ENCODE measurements at regions not wholly inside any gene's neighbourhood (a gene's known extent, or its start where the extent isn't known, plus 50 kb on each side); places are given as distances from the start of the nearest gene placed in this dataset.

DNA sequence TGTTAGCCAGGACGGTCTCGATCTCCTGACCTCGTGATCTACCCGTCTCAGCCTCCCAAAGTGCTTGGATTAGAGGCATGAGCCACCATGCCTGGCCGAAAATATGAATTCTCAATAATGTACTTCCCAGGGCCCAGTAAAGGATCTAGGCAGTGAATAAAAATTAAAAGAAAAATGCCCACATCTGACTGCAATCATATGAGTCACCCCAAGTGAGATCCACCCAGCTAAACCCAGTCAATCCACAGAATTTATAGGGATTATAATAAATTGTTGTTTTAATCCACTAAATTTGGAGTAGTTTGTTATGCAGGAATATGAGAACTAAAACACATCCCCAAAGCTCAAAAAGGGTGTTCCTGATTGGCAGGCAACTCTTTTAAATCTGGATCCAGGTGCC, 93.5 kb upstream of the STK39 start:
- DNase-seq: no peak

DNA sequence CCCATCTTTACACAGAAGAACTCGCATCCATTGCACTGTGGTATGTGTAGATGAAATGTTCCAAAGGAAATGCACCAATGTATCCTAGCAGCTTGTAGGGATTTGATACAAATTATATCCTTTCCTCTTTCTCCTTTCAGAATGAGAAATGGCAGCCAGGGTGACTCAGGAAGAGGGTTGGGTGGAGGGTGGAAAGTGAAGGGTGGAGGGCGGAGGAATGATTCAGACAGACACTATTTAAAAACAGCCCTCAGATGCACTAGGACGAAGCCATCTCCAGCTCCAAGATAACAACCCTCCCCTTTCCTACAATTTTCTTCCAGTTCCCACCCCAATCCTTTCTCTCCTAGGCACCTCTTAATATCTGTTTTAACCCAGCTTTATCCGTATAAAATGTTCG, 96.2 kb upstream of the STK39 start:
- DNase-seq: no peak

DNA sequence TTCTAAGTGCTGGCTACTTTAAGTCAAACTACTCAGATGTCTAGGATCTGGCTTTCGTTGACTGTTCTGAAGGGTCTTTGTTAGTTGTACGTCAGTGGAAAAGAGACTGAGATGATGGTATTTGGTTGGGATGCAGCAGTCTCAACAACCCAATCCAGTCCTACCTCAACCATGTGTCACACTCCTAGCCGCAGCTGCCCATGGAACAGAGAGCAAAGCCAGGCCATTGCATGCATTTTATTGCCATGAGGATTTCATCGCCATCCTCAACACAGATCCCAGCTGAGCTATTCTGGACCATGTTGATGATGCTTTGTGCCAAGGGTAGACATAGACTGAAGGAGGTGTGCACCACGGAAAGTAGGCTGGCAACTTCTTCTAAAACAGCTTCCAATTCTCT, 97.3 kb upstream of the STK39 start:
- no peak for DNase-seq

DNA sequence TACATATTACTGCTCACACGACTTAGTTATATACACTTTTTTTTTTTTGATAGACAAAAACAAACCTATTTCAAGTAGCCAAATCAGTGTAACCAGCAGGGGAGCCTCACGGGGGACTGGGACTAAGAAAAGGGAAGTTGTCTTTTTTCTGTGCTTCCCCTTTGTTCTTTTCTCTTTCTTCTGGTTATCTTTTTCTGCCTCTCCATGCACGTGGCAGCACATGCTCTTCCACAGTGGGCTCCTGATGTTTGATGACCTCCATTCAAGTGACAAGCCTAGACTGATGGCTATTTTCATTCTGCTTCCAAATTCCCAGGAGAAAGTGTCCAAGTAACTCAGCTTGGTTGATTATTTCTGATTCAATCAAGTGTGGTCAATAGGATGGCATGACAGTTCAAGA, 98.2 kb upstream of the STK39 start:
- no peak for DNase-seq

DNA sequence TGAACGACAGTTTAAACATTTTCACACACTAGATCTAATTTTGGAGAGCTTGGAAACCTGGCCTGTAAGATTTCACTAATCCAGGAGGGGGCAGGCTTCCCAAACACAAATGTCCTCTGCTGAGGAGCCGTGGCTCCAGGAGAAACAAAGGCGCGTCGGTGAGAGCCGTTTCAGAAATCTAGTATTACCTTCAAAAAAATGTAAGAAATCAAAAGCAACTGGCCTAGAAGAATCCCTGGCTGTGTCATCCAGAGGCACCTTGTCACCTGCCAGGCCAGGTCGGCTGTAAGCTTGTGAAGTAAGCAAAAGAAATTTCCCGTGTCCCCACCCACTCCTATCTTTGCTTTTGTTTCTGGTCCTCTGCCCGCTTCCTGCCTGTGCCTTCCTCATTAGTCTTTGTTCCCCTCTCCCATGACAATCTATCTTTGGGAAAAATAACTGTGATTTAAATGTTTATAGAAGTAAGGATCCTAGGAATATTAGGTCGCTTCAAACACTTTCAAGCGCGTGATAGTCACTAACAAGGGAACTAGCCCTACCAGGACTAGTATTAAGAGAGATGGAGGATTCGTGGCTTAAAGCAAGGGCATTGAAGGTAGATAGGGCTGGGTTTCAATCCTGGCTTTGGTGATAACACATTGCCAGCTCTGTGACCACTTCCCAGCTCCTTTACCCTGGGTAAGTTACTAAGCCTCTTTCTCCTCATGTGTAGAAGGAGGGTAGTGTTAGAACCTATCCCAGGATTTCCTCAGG, 99.5 kb upstream of the STK39 start:
- peak; percentile 77 for DNase-seq

DNA sequence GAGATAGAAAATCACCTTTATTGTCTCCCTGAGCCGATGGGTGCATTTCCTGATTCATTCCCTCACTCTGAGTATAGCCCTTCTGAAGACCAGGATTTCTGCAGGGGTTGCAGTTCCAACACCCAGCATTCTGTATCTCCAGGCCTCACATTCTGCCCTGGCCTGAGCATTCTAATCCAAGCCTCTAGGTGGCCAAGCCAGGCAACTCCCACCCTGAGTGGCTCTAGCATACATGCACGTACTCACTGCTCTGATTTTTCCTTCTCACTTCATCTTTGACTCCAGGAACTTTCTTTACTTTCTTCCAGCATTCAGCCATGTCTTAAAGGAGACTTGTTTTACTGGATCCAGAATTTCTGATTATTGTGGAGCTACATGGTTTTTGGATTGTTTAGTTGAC, 100.7 kb upstream of the STK39 start:
- DNase-seq: peak; percentile 74

DNA sequence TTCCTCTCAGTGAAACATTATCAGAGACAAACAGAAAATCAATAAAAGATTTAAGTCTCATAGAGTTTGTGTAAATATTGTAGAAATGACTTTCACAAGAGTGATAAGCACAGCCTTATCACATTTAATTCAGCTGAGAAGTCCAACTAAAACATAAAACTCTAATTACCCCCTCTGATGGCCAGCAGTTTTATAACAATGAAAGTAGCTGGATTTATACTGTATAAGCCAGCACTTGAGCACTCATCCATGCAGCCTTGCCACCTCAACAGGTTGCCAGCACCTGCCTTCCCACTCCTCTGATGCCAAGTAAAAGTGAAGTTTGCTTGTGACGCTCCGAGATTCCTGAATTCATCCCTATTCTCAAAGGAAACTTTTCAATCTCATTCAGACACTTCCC, 103.0 kb upstream of the STK39 start:
- DNase-seq: peak; percentile 37

DNA sequence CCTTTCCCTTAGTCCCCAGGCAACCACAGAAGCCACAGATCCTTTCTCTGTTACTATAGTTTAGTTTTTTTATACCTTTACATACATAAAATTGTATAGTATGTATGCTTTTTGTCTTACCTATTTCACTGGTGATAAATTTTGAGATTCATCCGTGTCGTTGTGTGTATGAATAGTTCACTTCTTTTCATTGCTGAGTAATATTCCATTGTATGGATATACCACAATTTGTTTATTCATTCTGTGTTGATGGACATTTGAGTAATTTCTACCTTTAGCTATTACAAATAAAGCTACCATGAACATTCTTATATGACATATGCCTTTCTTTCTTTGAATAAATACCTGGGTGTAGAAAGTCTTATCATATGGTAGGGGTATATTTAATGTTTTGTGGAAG, 102.8 kb upstream of the CERS6 start:
- no peak for DNase-seq

DNA sequence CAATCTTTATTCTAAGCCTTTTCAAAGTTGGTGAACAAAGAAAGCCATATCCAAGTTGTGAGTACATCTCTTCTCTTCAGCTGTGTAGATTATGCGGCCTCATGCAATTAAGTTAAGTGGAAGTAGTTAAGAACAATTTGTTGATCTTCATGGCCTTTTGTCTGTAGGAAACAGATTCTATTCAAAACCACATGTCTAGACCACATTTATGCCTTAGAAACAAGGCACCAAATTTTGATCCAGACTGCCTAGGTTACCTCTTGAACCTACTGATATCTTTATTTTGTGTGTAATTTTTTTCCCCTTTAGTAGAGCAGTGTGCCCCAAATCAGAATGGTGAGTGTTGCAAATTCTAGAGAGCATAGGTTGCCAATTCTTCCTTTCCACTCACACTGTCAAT, 101.6 kb upstream of the CERS6 start:
- peak; percentile 19 for DNase-seq

DNA sequence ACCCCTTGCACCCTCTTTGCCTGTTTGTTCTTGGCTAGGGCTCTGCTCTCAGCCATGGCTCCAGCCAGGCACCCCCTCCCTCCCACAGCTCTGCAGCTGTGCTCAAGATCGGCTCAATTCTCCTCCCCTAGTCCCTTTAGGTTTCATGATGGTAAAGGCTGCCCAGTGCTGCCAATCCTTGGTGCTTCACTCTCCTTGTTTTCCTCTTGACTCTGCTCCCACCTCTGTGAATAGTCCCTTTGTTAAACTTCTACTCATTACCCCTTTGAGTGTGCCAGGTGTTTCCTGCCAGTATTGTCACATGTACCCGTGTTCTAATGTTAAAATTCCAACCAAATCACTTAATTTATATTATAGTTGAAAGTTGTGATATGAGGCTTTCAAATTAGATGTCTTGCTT, 101.0 kb upstream of the CERS6 start:
- peak; percentile 65 for DNase-seq

DNA sequence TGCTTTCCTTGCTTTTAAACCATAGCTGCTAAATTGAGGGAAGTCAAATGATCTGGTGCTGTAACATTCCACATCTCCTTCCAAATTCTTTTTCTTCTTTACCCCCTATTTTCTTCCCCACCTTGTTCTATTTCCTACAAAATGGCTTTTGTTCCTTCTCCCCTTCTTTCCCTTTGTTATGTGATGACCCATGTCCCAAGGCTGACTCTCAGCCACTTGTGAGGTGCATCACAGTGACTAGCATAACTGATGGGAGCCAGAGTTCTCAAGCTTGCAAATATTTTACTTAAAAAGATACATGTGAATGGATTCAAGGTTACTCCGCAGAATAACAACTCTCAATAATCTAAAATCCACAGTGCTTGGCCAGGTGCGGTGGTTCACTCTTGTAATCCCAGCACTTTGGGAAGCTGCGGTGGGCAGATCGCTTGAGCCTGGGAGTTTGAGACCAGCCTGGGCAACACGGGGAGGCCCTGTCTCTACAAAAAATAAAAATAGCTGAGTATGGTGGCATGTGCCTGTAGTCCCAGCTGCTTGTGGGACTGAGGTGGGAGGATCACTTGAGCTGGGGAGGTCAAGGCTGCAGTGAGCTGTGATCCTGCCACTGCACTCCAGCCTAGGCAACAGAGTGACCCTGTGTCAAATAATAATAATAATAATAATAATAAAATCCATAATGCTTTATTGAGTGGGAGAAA, 100.1 kb upstream of the CERS6 start:
- DNase-seq: no peak

DNA sequence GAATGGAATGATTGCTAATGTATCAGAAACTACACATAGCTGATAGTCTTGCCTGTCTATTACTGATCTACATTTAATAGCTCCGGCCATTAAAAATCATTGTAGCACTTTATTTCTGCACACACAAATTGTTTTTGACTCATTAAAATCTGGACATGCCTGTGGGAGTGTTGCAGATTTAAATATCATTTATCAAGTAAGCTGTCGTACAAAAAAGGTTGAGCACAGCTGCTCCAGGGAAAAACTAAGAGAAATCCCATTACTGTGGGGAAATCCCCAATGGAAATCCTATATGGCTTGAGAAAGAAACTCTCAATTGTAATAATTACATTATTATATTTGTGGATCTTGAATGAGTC, 99.6 kb upstream of the CERS6 start:
- DNase-seq: peak; percentile 14

DNA sequence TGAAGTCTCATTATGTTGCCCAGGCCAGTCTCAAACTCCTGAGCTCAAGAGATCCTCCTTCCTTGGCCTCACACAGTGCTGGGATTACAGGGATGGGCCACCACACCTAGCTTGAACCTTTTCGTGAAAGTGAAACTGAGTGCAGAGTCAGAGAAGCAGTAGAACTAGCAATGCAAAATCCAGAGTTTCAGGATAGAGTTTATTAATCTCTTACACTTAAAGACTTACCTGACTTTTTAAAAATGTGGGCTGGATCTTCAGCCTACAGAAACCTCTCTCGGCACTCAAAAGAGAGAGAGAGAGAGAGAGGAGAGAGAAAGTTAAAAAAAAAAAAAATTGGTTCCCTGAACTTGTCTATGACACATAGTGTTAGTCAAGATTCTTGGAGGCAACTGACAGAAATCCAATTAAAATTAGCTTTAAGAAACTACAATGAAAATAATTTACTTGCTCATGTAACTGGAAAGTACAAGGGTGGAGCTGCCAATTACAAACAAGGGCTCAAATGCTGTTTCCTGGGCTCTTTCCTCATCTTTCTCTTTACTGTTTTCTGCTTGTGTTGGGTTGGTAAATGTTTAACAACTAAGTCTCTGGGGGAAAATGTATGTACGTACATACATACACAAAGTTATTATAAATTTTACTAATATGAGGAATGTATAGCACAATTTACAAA, 98.1 kb upstream of the CERS6 start:
- no peak for DNase-seq

DNA sequence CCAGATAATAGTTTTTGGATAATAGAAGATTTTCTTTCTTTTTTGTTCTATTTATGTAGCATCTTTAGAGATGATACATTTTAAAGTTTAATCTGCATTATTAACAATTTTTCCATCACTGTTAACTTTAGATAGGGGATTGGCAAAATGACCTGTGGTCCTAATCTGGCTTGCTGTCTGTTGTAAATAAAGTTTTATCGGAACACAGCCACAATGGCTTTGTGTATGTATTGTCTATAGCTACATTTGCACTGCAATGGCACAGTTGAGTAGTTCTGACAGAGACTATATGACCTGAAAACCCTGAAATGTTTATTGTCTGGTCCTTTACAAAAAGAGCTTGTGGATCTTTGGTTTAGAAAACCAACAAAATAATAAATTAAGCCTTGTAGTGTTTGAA, 97.0 kb upstream of the CERS6 start:
- no peak for DNase-seq

DNA sequence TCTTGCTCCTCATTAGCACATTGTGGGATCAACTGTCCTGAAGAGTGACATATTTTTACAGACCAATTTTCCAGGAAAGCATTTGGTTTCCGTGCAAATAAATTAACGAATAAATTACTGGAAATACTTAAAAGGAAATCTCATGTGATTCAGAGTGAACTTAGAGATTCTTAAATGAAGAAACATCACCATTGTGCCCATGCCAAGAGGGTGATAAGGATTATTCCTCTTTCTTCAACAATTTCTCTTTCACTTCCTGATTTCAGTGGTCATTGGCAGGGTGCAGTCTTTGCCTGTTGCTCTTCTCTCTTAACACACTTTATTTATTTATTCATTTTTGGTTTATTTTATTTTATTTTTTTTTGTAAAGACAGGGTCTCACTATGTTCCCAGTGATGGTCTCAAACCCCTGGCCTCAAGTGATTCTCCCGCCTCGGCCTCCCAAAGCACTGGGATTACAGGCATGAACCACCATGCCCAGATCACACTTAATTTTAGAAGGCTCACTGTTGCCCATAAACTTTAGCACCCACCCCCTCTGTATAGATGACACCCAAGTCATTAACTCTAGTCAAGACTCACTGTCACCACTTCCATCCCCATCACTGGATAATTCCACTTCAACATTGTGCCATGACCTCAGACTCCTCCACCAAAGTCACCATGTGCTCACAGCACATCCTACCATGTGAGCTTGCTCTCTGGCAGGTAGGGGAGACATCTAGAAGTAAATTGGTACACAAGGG, 92.6 kb upstream of the CERS6 start:
- no peak for DNase-seq

DNA sequence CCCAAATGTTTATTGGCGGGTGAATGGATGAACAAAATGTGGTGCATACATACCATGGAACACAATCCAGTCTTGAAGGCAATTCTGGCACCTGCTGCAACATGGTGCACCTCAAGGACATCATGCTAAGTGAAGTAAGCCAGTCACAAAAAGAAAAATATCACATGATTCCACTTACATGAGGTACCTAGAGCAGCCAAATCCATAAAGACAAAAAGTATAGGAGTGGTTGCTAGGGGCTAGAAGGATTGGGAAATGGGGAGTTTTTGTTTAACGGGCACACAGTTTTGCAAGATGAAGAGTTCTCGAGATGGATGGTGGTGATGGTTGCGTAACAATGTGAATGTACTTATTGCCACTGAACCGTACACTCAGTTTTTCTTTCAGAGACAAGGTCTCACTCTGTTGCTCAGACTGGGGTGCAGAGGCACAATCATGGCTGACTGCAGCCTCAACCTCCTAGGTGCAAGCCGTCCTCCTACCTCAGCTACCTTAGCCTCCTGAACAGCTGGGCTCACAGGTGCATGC, 90.9 kb upstream of the CERS6 start:
- DNase-seq: no peak

DNA sequence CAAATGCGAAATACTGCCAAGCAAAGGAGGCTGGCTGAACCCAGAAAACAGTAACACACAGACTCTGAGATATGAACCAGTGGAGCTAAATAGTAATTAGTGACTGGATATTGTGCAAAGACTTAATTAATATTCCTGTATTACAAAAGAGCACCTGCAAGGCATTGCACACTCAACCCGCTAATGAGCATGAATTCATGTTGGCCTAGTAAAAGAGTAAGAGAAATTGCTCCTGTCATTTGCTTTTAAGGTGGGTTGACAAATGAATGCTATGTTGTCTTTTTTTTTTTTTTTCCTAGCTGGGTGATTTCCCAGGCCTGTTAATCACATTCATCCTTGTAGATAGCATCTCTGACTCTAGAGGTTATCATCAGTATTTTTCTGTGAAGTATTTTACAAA, 87.0 kb upstream of the CERS6 start:
- DNase-seq: peak; percentile 82

DNA sequence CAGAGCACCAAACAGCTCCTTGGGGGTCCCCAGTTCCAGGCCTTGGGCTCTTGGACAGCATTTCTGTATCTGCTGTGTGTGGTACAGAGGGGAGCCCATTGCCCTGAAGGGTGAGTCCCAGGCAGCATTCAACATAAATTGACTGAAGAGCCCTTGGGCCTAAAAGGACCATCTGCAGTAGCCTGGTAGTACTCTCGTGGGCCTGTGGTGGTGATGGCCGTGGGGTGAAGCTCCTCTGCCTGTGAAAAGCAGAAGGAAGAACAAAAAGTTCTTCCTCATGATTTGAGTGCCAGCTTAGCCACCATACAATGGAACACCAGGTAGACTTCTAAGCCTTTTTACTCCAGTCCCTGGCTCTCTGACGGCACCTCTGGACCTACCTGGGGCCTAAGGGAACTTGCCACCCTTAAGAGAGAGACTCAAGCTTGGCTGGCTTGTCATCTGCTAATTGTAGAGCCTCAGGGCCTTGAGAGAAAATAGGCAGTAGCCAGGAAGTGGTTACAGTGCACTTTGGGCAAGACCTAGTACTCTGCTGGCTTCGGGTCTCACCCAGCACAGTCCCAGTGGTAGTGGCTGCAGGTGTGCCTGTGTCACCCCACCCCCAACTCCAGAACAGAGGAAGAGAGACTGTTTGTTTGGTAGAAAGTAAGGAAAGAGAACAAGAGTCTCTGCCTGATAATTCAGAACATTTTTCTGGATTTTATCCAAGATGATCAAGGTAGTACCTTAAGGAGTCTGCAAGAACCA, 84.6 kb upstream of the CERS6 start:
- DNase-seq: no peak

DNA sequence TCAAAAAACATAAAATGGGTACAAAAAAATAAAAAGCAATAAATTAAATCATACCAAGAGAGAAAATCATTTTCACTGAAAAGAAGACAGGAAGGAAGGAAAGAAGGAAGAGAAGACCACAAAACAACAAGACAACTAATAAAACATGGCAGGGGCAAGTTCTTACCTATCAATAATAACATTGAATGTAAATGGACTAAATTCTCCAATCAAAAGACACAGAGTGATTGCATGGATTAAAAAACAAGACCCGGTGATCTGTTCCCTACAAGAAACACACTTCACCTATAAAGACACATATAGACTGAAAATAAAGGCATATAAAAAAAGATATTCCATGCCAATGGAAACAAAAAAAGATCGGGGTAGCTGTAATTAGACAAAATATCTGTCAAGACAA, 82.6 kb upstream of the CERS6 start:
- DNase-seq: no peak

DNA sequence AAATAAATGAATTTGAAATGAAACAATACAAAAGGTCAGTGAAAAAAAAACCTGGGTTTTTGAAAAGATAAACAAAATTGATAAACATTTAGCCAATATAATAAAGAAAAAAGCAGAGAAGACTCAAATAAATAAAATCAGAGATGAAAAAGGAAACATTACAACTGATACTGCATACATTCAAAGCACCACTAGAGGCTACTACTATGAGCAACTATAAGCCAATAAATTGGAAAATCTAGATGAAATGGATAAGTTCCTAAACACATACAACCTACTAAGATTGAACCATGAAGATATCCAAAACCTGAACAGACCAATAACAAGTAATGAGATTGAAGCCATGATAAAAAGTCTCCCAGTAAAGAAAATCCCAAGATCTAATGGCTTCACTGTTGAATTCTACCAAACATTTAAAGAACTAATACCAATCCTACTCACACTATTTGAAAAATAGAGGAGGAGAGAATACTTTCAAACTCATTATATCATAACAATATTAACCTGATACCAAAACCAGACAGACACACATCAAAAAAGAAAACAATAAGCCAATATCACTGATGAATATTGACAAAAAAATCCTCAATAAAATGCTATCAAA, 80.8 kb upstream of the CERS6 start:
- peak; percentile 3 for DNase-seq

DNA sequence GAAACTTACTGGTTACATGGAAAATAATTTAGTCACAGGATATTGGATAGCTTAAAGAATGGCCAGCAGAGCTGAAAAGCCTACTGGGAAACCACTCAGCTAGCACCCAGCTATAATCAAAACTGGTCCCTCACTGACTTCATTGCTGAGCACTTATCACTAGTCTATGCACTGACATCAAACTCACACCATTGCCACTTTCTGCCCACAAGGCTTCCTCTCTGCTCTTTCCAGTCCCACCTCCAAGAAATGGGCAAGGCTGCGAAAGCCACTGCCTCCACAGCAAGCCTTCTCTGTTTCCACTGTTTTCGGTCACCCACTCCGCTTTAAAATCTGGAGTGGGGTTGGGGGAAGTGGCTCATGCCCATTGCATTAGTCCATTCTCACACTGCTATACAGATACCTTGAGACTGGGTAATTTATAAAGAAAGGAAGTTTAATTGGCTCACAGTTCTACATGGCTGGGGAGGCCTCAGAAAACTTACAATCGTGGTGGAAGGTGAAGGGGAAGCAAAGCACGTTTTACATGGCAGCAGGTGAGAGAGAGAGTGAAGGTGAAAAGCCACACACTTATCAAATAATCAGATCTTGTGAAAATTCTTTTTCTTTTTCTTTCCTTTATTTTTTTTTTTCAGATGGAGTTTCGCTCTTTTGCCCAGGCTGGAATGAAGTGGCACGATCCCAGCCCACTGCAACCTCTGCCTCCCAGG, 77.0 kb upstream of the CERS6 start:
- no peak for DNase-seq

DNA sequence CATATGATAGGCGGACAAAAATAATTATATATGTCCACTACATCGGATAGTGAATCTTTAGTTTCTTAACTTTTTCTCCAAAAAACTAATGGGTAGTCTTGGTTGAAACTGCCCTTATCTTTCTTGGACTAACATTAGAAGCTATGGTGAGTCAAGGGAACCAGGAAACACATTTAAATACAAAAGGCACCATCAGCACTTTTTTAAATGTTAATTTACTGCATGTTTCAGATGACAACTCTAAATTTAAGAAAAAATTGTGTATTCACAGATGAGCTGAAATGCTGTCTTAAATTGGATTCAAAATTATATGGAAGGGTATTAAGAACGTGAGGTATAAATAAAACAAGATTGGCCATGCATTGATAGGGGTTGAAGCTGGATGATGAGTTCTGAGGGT, 75.6 kb upstream of the CERS6 start:
- DNase-seq: no peak
